HG03558 (cell line): ENCODE measurements at regions not wholly inside any gene's neighbourhood (a gene's known extent, or its start where the extent isn't known, plus 50 kb on each side); places are given as distances from the start of the nearest gene placed in this dataset.
"Not testable (repeated sequence)": the region's sequence is repeated elsewhere in the genome, so short reads cannot be mapped to it uniquely, and the experiment has no call there.

Source experiments
- ATAC-seq: cut with Tn5 transposase; IDR thresholded peaks from one replicate; pipeline ENCODE4 v1.9.1; 2021; ENCODE audit warnings: moderate number of reproducible peaks; ENCODE audit not compliant: unreplicated experiment; ENCODE audit errors: extremely low read depth

- ATAC-seq: no peak
These were observed 368.9 kb upstream of the SULF2 start for GRCh38 chr20:48154040-48154765.

DNA sequence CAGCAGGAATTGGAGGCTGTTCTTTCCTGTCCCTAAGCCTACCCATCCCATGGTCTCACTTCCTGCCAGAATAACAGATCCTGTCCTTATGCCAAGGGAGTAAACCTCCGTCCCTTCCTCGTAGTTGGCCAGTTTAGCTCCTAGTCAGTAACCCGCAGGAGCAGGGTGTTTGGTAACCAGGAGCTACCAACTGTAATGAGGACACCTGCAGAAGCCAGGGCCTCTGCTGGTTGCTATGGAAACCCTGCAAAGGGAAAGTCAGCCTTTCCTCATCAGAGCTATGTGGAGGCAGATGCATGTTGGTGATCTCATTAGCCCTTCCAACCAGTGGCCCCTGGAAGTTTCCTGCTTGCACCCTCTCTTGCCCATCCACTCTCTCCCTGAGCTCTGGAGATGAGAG, 368.2 kb upstream of the SULF2 start:
- ATAC-seq: no peak

DNA sequence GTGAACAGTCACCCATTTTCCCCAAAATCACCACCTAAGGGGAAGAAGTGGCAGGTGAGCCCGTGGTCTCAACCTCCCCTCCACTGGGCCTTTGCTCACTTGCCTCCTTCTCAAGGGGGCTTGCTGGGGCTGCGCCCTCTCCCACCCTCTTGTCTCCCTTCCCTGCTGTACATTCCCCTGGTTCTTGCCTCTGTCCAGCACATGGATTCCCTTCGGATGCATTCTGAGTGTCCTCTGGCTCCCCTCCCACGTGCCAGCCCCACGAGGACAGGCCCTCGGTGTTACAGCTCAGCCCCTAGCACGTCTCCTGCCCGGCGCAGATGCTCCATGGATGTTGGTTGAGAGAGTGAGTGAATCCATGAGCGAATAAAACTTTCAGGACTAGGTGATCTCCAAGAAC, 367.8 kb upstream of the SULF2 start:
- no peak for ATAC-seq

GRCh38 chr20:48150568-48150967, 365.3 kb upstream of the SULF2 start:
- ATAC-seq: no peak

DNA sequence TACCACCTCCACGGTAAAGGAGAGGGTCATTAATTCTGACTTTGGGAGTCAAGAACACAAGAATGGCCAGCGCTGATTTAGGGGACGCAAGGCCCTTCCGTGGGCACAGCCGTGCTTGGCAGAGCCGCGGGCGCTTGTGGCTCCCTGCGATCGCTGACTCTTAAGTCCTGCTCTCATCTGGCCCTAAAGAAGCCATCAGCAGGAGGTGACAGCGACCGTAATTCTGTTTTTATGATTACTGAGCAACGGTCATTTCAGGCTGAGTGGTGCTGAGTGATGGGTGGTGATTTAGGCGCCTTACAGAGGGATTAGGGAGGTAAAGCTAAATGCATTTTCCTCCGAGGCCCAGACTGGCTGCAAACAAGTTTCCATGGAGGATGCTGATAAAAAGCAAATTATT, 364.6 kb upstream of the SULF2 start:
- no peak for ATAC-seq

DNA sequence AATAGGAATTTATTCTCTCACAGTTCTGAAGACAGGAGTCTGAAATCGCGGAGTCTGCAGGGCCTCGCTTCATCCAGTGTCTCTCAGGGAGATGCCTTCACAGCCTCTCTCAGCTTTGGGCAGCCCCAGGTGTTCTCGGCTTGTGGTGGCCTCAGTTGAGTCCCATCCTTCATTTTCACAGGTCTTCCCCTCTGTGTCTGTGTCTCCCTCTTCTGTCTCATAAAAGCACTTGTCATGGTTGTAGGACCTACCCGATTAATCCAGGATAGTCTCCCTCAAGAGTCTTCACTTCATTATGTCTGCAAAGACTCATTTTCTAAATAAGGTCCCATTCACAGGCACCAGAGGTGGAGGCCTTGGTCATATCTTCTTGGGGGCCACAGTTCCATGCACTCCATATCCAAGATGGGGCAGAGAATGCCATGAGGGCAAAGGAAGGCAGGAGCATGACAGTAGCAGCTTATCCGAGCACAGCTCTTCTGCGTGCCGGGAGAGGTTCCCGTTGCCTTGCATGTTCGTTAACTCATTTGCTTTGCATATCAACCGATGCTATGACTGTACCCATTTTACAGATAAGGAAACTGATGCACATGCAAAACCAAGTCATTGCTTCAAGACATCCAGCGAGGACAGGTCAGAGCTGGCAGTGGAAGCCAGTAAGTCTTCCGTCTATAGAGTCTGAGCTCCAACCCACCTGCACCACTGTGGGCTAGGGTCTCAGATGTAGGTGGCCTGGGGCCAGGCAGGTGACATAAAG, 363.8 kb upstream of the SULF2 start:
- ATAC-seq: no peak

DNA sequence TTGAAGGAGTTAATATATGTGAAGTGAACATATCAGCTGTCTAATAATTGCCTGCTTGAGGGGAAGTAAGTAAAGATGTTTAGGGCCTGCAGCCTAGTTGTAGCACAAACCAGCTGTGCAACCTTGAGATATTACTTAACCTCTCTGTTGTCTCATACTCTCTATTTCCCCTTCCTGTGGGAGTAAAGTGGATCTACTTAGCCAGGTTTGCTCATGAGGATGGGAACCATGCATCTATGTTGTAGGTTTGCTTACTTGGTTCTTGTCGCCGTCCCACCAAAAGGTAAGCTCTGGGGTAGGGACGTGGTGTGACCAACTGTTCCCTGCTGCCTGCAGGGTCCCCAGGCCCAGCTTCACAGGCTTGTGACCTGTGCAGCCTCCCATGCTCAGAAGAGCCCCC, 362.7 kb upstream of the SULF2 start:
- no peak for ATAC-seq

DNA sequence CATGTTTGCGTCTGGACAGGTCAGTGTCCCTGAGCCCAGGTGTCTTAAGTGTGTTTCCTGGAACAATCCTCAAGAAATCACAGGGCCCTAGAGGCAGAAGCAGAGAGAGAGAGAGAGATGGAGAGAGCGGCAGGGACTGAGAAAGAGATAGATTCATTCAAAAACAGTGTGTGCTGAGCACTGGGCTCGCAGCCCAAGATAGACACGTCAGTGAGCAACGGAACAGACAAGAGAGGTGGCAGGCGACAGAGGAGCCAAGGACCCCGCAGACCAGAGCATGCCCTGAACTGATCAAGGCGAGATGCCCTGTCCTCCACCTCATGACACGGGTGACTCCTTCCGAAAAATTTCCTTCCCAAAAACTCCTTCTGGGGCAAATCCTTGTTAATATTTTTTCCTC, 362.0 kb upstream of the SULF2 start:
- no peak for ATAC-seq

DNA sequence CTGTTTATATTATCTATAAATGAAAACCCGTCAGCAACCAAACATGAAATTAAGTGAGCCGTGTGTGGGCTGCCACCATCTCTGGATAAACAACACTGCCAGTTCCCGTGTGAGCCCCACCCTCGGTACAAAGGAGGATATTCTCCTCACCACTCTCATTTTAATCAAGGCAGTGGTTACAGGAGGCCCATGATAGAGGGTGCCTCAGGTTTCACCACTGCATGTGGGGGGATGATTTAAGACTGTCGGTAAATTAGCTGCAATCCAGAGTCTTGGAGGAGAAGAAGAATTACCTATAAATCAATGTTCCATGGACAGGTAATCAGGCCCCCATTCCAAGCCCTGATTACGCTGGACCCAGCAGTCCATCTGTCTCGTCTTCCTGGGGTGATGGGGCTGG, 361.6 kb upstream of the SULF2 start:
- ATAC-seq: no peak

DNA sequence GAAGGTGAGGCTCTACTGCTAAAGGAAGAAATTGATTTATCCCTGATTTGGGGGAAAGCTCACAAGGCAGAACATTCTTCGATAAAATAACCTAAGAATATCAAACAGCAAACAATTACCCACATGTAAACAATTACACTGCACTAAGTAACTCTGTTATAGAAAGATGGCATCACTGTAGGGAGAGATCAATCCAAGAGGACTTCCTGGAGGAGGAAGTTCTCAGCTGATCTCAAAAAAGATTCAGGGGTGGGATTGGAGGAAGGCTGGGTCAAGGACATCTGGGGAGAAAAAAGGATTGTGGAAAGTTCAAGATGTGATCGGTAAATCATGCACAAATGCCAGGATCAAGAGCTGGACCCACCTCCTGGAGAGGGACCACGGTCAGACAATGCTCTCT, 361.0 kb upstream of the SULF2 start:
- ATAC-seq: no peak

GRCh38 chr20:48143435-48144081, 358.3 kb upstream of the SULF2 start:
- ATAC-seq: no peak

DNA sequence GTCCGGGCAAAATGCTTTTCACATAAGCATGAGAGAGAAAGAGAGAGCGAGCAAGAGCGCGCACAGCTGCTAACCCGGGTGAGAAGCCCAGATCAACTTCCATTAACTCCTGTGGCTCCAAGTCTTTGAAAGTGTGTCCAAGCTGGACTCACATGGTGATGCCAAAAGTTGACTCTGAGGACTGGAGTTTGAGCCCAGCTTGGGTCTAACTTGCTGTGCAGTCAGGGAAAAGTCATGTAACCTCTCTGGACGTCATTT, 357.2 kb upstream of the SULF2 start:
- ATAC-seq: no peak

- no peak for ATAC-seq
These were observed 356.6 kb upstream of the SULF2 start for GRCh38 chr20:48141660-48142515.

DNA sequence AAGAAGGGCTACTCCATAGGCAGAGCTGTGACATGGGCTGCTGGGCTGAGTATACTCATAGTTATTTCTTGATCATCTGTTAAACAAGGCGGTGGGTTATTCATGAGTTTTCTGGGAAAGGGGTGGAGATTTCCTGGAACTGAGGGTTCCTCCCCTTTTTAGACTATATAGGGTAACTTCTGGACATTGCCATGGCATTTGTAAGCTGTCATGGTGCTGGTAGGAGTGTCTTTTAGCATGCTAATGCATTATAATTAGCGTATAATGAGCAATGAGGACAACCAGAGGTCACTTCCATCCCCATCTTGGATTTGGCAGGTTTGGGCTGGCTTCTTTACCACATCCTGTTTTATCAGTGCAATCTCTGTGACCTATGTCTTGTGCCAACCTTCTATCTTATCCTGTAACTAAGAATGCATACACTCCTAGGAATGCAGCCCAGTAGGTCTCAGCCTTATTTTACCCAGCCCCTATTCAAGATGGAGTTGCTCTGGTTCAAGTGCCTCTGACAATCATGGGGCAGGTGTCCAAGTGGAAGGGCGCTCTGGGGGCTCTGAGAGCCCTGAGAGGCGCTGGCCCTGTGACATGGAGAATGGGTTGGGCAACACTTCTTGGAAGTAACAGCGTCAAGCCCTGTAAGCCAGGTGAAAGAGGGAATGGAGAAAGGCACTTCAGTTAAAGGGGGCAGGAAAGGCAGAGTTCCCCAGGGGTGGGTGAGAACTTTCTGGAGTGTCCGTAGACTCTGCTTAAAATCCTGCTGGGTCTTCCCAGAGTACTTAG, 354.2 kb upstream of the SULF2 start:
- ATAC-seq: no peak

DNA sequence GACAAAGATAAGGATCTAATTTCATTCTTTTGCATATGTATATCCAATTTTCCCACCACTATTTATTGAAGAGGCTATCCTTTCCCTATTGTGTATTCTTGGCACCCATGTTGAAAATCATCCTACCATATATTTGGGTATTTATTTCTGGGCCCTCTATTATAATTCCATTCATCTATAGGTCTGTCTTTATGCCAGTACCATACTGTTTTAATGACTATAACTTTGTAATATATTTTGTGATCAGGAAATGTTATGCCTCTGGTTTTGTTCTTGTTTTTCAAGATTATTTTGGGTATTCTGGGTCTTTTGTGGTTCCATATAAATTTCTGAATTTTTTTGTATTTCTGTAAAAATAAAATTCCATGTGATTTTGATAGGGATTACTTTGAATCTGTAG, 347.6 kb upstream of the SULF2 start:
- ATAC-seq: no peak

GRCh38 chr20:48131581-48131980, 346.3 kb upstream of the SULF2 start:
- ATAC-seq: no peak

GRCh38 chr20:48129345-48129942, 344.2 kb upstream of the SULF2 start:
- no peak for ATAC-seq

GRCh38 chr20:48128436-48128835, 343.2 kb upstream of the SULF2 start:
- ATAC-seq: no peak

DNA sequence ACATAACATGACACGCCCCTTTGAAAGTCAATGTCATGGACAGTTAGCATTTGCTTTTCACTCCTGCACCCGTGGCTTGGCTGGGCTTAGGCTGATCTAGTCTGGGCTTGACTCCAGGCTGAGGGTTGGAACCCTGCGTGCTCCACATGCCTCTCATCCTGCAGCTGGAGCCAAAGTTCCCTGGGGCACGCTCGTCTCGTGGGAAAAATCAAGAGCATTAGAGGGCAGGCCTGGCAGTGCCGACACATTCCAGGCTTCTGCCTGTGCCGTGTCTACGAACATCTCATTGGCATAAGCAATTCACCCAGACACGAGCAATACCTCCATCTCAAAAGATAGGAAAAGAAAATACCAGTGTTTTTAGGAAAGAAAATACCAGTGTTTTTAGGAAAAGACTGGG, 342.7 kb upstream of the SULF2 start:
- ATAC-seq: not testable (repeated sequence)

- ATAC-seq: not testable (repeated sequence)
These were observed 341.9 kb upstream of the SULF2 start for GRCh38 chr20:48127133-48127532.
